SK-N-SH treated with all-trans-retinoic acid at 6 μM for 48 hours (cell line): ENCODE measurements at regions not wholly inside any gene's neighbourhood (a gene's known extent, or its start where the extent isn't known, plus 50 kb on each side); places are given as distances from the start of the nearest gene placed in this dataset.

ENCODE experiments used
- BACH2 ChIP-seq: fragments of 250-450 bp; sonication (Bioruptor Pico); IDR thresholded peaks from 2 replicates; pipeline ENCODE4 v1.9.0; 2021; ENCODE audit warnings: mild to moderate bottlenecking, borderline replicate concordance
- CSDC2 ChIP-seq: fragments of 250-450 bp; sonication (Bioruptor Pico); IDR thresholded peaks from 2 replicates; pipeline ENCODE4 v1.5.0; 2020; ENCODE audit warnings: mild to moderate bottlenecking, moderate library complexity
- ZC3H10 ChIP-seq: fragments of 250-450 bp; sonication (Bioruptor Pico); IDR thresholded peaks from 2 replicates; pipeline ENCODE4 v1.5.1; 2021; ENCODE audit warnings: mild to moderate bottlenecking, moderate library complexity

- TF ChIP-seq BACH2 (no peak), ZC3H10 (CRISPR knock-in tag) (no peak), CSDC2 (CRISPR knock-in tag) (no peak)
These were observed 162.7 kb downstream of the NAF1 start for GRCh38 chr4:163003979-163004378.
